ENCODE measurements at regions not wholly inside any gene's neighbourhood (a gene's known extent, or its start where the extent isn't known, plus 50 kb on each side); places are given as distances from the start of the nearest gene placed in this dataset.

DNA sequence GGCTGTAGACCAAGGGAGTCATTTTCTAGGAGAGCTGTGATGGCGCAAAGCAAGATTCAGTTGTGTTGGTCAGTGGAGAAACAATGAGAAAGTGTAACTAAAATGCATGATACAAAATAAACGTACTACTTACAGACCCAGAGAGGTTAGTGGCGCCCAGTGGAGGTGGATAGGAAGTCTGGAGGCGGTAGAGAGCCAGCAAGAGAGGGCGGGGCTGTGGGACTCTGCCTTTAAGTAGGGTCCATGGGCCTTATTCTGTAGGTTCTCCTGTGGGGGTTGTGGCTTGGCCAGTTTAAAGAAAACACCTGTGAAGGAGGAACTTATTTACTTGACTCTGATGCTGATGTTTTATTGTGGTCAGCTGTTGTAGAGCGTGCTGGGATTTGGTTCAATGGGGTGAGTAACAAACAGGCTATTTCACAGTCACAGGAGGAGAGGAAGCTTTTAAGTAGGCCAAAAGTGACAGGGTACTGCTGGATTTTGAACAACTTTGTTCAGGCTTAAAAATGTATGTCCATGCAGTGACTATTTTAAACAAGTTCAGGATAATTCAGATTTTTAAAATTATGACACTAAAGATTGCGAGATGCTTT, 1097.7 kb downstream of the TMTC2 start:
- Mint-ChIP-seq H3K4me3 (no peak overlapping the region), H3K4me1 (ENCODE audit: low read depth) (no peaks in the 10 kb centered on the region), H3K36me3 (ENCODE audit: low read depth) (no peaks in the 10 kb centered on the region), H3K27me3 (ENCODE audit: low read depth) (no peaks in the 10 kb centered on the region), H3K9me3 (ENCODE audit: insufficient read depth) (no peaks in the 10 kb centered on the region), H3K27ac (no peak overlapping the region)
- ChIA-PET CTCF (no interaction called here), POLR2A (no interaction called here)
- DNase-seq (no peak), ATAC-seq (no peak)

DNA sequence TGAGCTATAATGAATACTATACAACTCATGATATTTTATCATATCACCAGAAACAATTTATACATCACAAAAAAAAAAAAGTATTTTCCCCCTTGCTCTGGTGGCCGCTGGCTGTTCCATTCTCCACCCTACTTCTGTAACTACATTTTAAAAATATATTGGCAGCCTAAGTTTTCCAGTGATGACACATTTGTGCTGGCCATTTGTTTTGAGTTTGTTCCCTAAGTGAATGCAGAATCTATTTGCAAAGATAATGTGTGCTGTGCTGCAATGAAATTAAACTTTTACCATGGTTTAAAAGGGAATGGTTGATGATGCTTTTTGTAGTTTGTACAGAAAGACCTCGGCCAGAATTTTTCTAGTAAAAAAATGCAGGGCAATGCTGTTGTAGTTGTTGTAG, 1092.8 kb downstream of the TMTC2 start:
- CTCF ChIA-PET: no interaction called here
- H3K27me3 Mint-ChIP-seq (ENCODE audit: low read depth): no peaks in the 10 kb centered on the region
- H3K27ac Mint-ChIP-seq: no peak overlapping the region
- H3K9me3 Mint-ChIP-seq (ENCODE audit: insufficient read depth): no peaks in the 10 kb centered on the region
- H3K4me3 Mint-ChIP-seq: no peak overlapping the region
- ATAC-seq: no peak
- H3K4me1 Mint-ChIP-seq (ENCODE audit: low read depth): no peaks in the 10 kb centered on the region
- no peaks in the 10 kb centered on the region for H3K36me3 Mint-ChIP-seq (ENCODE audit: low read depth)
- no peak for DNase-seq
- POLR2A ChIA-PET: no interaction called here

DNA sequence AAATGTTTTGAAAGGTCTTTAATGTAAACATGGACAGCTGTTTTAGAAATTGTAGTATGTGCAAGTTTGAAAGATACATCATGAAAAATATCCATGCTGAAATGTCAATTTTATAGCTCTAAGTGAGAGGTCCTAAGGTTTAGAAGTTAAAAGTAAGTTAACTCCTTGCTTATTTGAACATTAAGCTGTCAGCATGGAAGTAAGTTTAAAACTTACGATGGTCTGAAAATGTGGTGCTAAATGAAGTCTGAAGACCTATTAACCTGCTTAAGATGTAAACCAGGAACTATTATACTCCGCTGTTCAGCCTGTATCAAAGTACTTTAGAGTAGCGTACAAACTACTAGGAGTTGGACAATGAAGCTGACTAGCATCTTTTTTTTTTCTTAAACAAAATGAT, 1082.4 kb downstream of the TMTC2 start:
- H3K4me3 Mint-ChIP-seq: no peak overlapping the region
- H3K9me3 Mint-ChIP-seq (ENCODE audit: insufficient read depth): peaks cover 4% of the 10 kb centered on the region
- H3K36me3 Mint-ChIP-seq (ENCODE audit: low read depth): no peaks in the 10 kb centered on the region
- ChIA-PET POLR2A (no interaction called here), CTCF (no interaction called here)
- no peaks in the 10 kb centered on the region for H3K4me1 Mint-ChIP-seq (ENCODE audit: low read depth)
- H3K27ac Mint-ChIP-seq: no peak overlapping the region
- ATAC-seq (no peak), DNase-seq (no peak)
- no peaks in the 10 kb centered on the region for H3K27me3 Mint-ChIP-seq (ENCODE audit: low read depth)

DNA sequence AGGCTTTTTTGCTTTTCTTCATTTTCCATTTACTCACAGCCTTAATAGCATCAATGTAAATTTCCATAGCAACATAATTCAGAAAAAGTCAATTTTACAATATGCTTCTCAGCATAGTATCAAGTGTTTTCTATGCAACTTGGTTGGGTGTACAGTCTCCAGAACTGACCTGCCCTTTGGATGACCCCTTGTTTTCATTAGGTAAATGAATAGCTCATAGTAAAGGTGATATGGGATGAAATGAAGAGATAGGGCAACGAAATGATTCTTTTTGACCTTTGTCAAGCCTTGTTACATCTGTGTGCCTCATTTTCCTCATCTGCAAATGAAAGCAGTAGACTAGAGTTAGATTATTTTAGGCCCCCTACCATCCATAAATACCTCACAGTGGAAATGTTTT, 1081.0 kb downstream of the TMTC2 start:
- Mint-ChIP-seq H3K9me3 (ENCODE audit: insufficient read depth) (no peaks in the 10 kb centered on the region), H3K36me3 (ENCODE audit: low read depth) (no peaks in the 10 kb centered on the region), H3K27me3 (ENCODE audit: low read depth) (no peaks in the 10 kb centered on the region), H3K27ac (no peak overlapping the region), H3K4me1 (ENCODE audit: low read depth) (no peaks in the 10 kb centered on the region), H3K4me3 (no peak overlapping the region)
- POLR2A ChIA-PET: no interaction called here
- CTCF ChIA-PET: no interaction called here
- no peak for ATAC-seq
- no peak for DNase-seq

DNA sequence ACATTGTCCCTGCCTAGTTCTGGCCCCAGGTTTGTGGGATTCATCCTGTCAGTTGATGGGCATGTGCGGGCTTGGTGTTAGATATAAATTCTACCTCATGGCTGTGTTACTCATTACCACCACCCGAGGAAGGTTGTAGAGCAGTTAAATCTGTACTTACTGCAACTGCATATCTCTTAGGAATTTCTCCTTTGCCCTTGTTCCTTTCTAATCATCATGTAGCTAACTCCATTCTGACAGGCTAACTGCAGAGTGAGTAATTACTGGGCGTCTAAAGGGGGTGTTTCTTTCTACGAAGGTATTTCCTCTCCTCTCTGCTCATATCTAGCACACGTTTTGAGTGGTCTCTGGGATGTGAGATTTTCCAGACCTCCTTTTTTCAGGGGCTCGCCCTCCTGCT, 1076.7 kb downstream of the TMTC2 start:
- Mint-ChIP-seq H3K4me3 (no peak overlapping the region), H3K36me3 (ENCODE audit: low read depth) (no peaks in the 10 kb centered on the region), H3K27me3 (ENCODE audit: low read depth) (no peaks in the 10 kb centered on the region), H3K9me3 (ENCODE audit: insufficient read depth) (no peaks in the 10 kb centered on the region), H3K4me1 (ENCODE audit: low read depth) (no peaks in the 10 kb centered on the region), H3K27ac (no peak overlapping the region)
- ChIA-PET POLR2A (no interaction called here), CTCF (no interaction called here)
- DNase-seq: no peak
- ATAC-seq: no peak

DNA sequence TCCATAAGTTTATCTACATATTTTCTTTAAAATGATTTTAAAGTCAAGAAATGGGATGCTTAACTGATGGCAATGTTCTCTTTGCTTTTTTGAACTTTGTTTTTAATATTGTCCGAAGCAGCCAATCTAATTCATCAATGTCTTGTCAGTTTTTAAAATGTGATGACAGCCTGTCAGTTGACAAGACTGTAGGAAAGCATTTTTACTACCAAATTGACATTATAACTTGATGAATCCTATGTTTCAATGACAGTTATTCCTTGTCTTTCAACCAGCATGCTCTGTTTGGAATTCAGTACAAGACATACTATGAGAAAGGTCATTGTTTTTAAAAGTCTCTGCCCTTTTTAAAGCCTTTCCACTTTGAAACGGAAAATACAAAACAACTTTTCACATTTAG, 1073.2 kb downstream of the TMTC2 start:
- H3K27me3 Mint-ChIP-seq (ENCODE audit: low read depth): no peaks in the 10 kb centered on the region
- no peak overlapping the region for H3K27ac Mint-ChIP-seq
- no peak overlapping the region for H3K4me3 Mint-ChIP-seq
- ATAC-seq: no peak
- no peaks in the 10 kb centered on the region for H3K4me1 Mint-ChIP-seq (ENCODE audit: low read depth)
- no peaks in the 10 kb centered on the region for H3K36me3 Mint-ChIP-seq (ENCODE audit: low read depth)
- ChIA-PET CTCF (no interaction called here), POLR2A (no interaction called here)
- no peak for DNase-seq
- H3K9me3 Mint-ChIP-seq (ENCODE audit: insufficient read depth): peaks cover 10% of the 10 kb centered on the region

DNA sequence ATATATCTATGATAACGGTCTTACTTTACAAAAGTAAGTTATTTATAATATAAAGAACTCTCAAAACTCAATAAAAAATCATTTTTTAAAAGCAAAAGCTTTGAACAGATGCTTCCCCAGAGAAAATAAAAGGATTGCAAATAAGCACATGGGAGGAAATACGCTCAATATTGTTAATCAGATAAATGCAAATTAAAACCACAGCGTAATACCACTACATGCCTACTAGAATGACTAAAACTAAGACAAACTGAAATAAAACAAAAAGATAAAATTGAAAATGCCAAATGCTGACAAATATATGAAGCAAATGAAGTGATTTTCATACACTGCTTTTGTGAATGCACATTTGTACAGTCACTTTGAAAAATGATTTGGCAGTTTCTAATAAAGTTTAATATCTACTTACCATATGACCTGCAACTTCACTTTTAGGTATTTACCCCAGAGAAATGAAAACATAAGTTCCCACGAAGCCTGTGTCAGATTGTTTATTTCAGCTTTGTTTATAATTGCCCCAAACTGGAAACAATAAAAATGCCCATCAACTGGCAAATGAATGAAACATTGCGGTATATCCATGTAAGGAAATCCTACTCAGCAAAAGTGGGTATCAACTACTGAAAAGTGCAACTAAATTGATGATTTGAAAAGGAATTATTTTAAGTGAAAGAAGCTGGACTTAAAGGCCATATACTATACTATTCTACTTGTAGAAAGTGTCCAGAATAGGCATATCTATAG, 1072.4 kb downstream of the TMTC2 start:
- POLR2A ChIA-PET: no interaction called here
- Mint-ChIP-seq H3K4me1 (ENCODE audit: low read depth) (no peaks in the 10 kb centered on the region), H3K9me3 (ENCODE audit: insufficient read depth) (peaks cover 10% of the 10 kb centered on the region), H3K4me3 (no peak overlapping the region), H3K27me3 (ENCODE audit: low read depth) (no peaks in the 10 kb centered on the region), H3K36me3 (ENCODE audit: low read depth) (no peaks in the 10 kb centered on the region), H3K27ac (no peak overlapping the region)
- no peak for DNase-seq
- CTCF ChIA-PET: no interaction called here
- ATAC-seq: no peak

DNA sequence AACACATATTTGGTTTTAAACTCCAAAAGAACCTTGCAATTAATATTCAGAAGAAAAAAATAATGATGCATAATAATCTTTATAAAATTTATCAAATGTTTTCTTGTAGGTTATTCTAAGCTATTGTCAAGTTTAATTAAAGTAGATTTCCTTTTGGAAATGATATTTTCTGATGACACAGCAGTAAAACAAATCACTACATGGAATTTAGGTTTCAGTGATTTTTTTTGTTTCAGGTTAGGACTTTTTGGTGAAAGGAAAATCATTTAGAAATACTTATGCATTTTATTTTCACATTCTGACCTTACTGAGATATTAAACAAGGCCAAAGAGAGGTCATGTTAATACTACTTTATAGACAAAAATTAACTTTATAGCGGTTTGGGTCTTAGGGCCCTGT, 1067.2 kb downstream of the TMTC2 start:
- Mint-ChIP-seq H3K4me1 (ENCODE audit: low read depth) (no peaks in the 10 kb centered on the region), H3K27ac (no peak overlapping the region), H3K9me3 (ENCODE audit: insufficient read depth) (peaks cover 10% of the 10 kb centered on the region), H3K27me3 (ENCODE audit: low read depth) (no peaks in the 10 kb centered on the region), H3K36me3 (ENCODE audit: low read depth) (no peaks in the 10 kb centered on the region), H3K4me3 (no peak overlapping the region)
- CTCF ChIA-PET: no interaction called here
- POLR2A ChIA-PET: no interaction called here
- no peak for DNase-seq
- ATAC-seq: no peak

DNA sequence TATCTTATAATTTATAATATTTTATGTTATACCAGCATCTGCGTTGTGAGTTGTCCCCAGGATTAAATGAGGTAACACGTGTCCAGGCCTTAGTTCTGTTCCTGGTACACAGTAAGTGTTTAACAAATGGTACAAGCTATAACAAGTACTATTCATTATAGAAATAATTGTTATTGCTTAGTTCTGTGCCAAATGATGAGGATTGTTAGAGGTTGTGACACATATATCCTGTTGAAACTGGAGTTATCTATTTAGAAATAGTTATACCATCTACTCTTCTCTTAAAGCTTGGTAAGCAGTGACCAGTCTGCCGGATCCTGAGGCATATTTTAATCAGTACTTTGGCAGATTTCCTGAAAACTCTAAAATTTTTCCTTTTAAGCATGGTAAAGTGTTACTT, 1066.5 kb downstream of the TMTC2 start:
- Mint-ChIP-seq H3K4me1 (ENCODE audit: low read depth) (no peaks in the 10 kb centered on the region), H3K27me3 (ENCODE audit: low read depth) (no peaks in the 10 kb centered on the region), H3K36me3 (ENCODE audit: low read depth) (no peaks in the 10 kb centered on the region), H3K27ac (no peak overlapping the region), H3K4me3 (no peak overlapping the region), H3K9me3 (ENCODE audit: insufficient read depth) (peaks cover 10% of the 10 kb centered on the region)
- ATAC-seq: no peak
- POLR2A ChIA-PET: no interaction called here
- DNase-seq: no peak
- CTCF ChIA-PET: no interaction called here

DNA sequence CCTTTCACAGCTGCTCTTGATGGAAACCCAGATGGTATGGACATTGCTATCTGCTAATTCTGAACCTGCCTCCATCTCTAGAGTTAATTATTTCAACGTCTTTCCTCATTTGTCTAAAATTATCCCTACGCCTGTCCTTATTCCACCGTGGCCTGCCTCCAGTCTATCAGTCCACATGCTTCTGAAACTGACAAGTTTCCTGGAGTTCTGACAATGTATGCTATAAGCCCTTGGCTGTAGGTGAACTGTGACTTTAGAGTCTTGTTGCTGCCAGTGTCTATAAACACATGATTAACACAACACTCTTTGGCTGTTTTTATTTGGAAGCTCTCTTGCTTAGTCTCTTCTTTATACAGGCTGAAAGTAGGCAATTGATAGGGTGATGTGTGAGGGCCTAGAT, 1052.9 kb downstream of the TMTC2 start:
- Mint-ChIP-seq H3K4me1 (ENCODE audit: low read depth) (no peaks in the 10 kb centered on the region), H3K4me3 (no peak overlapping the region)
- POLR2A ChIA-PET: no interaction called here

DNA sequence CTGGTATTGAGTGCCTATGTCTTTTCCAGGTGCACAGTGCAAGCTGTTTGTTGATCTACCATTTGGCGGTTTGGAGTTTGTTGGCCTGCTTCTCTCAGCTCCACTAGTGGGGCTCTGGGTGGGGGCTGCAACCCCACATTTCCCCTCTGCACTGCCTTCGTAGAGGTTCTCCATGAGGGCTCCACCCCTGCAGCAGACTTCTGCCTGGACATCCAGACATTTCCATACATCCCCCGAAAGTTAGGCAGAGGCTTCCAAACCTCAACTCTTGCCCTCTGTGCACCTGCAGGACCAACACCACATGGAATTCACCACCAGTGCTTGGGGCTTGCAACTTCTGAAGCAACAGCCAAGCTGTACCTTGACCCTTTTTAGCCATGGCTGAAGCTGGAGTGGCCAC, 1024.1 kb downstream of the TMTC2 start:
- ChIA-PET POLR2A (no interaction called here), CTCF (no interaction called here)
- H3K27ac Mint-ChIP-seq: no peak overlapping the region
- no peaks in the 10 kb centered on the region for H3K27me3 Mint-ChIP-seq (ENCODE audit: low read depth)
- ATAC-seq (no peak), DNase-seq (no peak)
- H3K4me1 Mint-ChIP-seq (ENCODE audit: low read depth): no peaks in the 10 kb centered on the region
- no peaks in the 10 kb centered on the region for H3K36me3 Mint-ChIP-seq (ENCODE audit: low read depth)
- no peak overlapping the region for H3K4me3 Mint-ChIP-seq
- H3K9me3 Mint-ChIP-seq (ENCODE audit: insufficient read depth): peaks cover 6% of the 10 kb centered on the region

More for the DNA sequence above, 1052.9 kb downstream of the TMTC2 start:
- no peaks in the 10 kb centered on the region for H3K27me3 Mint-ChIP-seq (ENCODE audit: low read depth)
- H3K36me3 Mint-ChIP-seq (ENCODE audit: low read depth): no peaks in the 10 kb centered on the region
- no peak overlapping the region for H3K27ac Mint-ChIP-seq
- ATAC-seq (no peak), DNase-seq (no peak)
- CTCF ChIA-PET: no interaction called here
- H3K9me3 Mint-ChIP-seq (ENCODE audit: insufficient read depth): peaks cover 7% of the 10 kb centered on the region

DNA sequence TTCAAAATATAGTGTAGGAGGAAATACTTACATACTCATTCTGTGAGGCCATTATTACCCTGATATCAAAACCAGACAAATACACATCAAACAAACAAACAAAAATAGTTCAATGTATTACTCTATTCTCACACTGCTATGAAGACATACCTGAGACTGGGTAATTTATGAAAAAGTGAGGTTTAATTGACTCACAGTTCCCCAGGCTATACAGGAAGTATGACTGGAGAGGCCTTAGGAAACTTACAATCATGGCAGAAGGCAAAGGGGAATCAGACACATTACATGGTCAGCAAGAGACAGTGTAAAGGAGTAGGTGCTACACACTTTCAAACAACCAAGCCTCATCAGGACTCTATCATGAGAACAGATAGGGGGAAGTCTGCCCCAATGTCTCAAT, 1023.2 kb downstream of the TMTC2 start:
- Mint-ChIP-seq H3K4me1 (ENCODE audit: low read depth) (no peaks in the 10 kb centered on the region), H3K27me3 (ENCODE audit: low read depth) (no peaks in the 10 kb centered on the region), H3K27ac (no peak overlapping the region), H3K36me3 (ENCODE audit: low read depth) (no peaks in the 10 kb centered on the region), H3K4me3 (no peak overlapping the region), H3K9me3 (ENCODE audit: insufficient read depth) (peaks cover 7% of the 10 kb centered on the region)
- CTCF ChIA-PET: no interaction called here
- POLR2A ChIA-PET: no interaction called here
- ATAC-seq (no peak), DNase-seq (no peak)

DNA sequence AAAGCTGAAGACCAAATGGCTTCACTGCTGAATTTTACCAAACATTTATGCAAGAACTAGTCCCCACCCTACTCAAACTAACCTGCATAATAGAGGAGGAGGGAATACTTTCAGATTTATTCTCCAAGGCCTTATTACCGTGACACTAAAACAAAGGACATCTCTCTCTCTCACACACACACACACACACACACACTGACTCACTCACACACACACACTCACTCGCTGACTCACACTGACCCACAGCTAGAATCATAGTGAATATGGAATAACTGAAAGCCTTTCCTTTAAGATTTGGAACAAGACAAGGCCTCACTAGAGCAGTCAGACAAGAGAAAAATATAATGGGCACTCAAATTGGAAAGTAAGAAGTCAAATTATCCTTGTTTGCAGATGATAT, 1014.1 kb downstream of the TMTC2 start:
- H3K27me3 Mint-ChIP-seq (ENCODE audit: low read depth): no peaks in the 10 kb centered on the region
- no peaks in the 10 kb centered on the region for H3K36me3 Mint-ChIP-seq (ENCODE audit: low read depth)
- CTCF ChIA-PET: no interaction called here
- DNase-seq: no peak
- H3K4me3 Mint-ChIP-seq: no peak overlapping the region
- H3K4me1 Mint-ChIP-seq (ENCODE audit: low read depth): no peaks in the 10 kb centered on the region
- H3K9me3 Mint-ChIP-seq (ENCODE audit: insufficient read depth): peaks cover 1% of the 10 kb centered on the region
- POLR2A ChIA-PET: no interaction called here
- no peak overlapping the region for H3K27ac Mint-ChIP-seq
- no peak for ATAC-seq
